SH-SY5Y (cell line): ENCODE measurements at regions not wholly inside any gene's neighbourhood (a gene's known extent, or its start where the extent isn't known, plus 50 kb on each side); places are given as distances from the start of the nearest gene placed in this dataset.

Experiments used
- GATA2 ChIP-seq: IDR thresholded peaks from 2 replicates; pipeline ENCODE4 v1.6.1; 2011; ENCODE audit warnings: mild to moderate bottlenecking, low read depth, low read length
- GATA3 ChIP-seq: IDR thresholded peaks from 2 replicates; pipeline ENCODE4 v1.6.1; 2011; ENCODE audit warnings: low read depth, mild to moderate bottlenecking, low read length, moderate library complexity

- TF ChIP-seq GATA2, result no peak
- TF ChIP-seq GATA3, result no peak
These were observed 214.8 kb upstream of the RAB6C start for GRCh38 chr2:129764376-129765325.

- no peak for TF ChIP-seq GATA2
- no peak for TF ChIP-seq GATA3
These were observed 214.2 kb upstream of the RAB6C start for GRCh38 chr2:129765326-129765677.

GRCh38 chr2:129765678-129766351, 213.7 kb upstream of the RAB6C start:
- TF ChIP-seq GATA3 (no peak), GATA2 (no peak)

DNA sequence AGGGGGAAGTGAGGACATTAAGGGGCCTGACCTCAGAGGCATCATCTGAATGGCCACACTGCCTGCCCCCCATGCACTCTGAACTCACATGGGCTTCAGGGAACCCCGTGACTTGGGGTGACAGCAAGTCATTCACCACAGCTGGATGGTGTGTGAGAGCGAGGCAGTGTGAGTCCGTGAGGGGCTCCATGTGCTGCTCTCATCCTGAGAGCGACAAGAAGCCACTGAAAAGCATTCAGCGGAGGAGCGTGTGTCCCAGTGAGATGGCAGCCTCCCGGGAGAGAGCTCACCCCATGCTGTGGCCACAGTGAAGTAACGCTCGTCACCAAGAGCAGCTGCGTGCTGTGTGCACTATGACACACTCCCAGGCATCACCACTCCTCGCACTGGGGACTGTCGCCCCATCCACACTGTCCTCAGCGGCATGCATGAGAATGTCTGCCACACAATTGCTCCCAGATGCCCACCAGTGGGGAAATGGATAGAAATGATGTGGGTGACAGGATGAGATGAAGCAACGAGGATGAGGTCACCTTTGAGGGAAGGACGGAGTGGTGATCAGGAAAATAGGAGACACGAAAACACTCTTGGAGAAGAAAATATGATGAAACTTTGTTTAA, 213.0 kb upstream of the RAB6C start:
- TF ChIP-seq GATA3, result no peak
- no peak for TF ChIP-seq GATA2

DNA sequence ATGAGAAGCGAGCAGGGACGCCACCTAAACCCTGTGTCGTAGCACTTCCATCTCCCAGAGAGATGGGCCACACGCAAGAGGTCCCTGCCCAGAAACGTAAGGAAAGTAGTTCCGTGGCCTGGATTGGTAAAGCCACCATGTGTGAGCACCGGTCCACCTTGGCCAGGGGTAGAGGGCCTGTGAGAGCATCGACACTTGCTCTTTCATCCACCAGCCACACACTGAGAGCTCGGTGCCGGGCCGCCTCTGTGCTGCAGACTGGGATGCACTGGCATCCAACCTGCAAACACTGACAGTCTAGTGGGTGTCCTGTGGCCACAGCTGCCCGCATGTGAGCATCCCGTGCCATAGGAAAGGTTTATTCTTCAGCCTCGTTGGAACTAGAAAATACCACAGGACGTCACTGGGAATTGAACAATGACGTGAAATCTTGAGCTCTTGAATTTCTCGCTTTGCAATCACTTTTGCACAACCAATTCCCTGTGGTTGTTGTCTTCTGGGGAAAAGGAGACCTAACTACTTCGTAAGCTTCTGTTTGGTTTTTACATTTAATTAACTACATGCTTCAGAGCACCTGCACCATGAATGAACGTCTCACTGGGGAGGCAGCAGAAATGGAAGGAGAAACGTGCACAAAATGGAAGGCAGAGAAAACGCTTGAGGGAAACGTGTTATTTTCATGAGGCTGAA, 212.0 kb upstream of the RAB6C start:
- TF ChIP-seq GATA2 (no peak), GATA3 (no peak)

DNA sequence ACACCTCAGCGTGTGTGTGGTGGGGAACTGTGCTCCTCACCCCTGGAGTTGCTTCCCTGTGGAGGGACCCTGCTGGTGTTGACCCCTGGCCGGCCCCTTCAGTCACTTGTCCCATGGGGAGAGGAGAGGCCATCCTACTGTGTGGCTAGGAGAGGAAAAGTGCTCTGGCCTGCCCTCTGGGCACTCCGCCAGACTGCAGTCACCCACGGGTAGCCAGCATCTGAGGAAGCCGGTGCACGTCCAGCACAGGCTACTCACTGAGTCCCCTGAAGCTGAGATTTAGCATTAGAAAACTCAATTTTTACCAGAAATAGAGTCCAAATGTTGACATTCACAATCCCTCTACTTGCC, 211.5 kb upstream of the RAB6C start:
- TF ChIP-seq GATA2, result no peak
- no peak for TF ChIP-seq GATA3

DNA sequence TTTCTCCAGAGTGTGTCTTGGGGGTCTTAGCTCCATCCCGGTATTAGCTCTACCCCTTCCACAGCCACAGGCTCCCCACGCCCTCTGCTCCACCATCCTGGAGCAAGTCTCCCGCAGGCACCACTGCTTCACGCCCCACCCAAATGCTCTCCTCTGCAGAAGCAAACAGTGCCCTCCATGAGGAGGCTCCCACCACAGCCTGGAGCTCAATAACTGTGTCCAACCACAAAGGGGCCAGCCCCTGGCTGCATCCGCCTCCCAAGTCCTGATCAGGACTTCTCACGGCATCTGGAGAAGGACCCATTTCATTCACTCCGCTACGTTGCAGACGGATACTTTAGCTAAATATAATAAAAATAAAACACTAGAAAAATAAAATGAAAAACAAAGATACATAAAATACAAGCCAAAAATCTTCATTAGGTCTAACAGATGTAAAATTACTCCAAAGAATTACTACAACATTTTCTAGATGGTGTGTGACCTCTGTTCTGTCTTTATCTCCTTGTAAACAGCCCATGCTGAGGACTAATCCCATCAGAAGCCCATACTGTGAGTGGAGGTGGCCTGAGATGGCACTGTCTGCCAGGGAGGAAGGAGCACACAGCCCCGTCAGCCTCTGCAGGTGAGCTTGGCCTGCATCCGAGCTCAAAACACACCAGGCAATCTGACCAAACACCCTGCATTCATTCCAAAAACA, 210.8 kb upstream of the RAB6C start:
- TF ChIP-seq GATA2 (no peak), GATA3 (no peak)

DNA sequence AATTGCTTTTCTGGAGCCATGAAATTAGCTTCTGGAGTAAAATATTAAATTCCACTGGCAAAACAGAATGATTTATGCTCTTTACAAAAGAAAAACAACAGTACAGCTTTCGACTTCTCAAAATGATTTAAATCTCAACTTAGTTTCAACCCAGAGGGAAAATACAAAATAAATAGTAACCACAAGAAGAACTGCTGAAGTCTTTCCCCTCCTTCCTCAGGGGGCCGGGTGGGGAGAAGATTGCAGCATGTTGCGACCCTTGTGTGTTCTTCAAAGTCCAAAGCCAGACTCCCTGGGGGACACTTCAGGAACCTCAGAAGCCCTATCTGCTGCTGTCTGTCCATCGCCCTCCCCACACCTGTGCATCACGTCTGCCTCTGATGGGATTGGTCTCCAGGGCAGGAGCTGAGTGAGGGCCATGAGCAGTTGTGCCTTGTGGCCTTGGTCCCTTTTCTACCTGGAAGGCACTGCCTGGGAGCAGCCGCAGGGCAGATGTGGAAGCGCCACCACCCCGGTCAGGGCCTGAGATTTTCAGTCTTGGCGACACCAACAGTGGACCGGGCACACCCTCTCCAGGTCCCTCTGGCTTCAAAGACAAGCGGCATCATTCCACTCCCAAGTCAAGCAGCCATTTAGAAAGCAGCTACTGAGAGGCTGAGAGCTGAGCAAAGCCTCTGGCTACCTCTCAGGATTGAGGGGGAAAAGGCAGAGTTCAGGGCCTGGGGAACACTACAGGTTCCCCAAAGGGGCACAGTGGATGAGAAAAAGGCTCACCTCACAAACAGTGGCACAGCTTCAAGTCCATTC, 210.1 kb upstream of the RAB6C start:
- no peak for TF ChIP-seq GATA2
- TF ChIP-seq GATA3, result no peak

GRCh38 chr2:129771418-129772189, 207.9 kb upstream of the RAB6C start:
- no peak for TF ChIP-seq GATA2
- TF ChIP-seq GATA3, result no peak

- no peak for TF ChIP-seq GATA3
- TF ChIP-seq GATA2, result no peak
These were observed 207.3 kb upstream of the RAB6C start for GRCh38 chr2:129772190-129772579.

- TF ChIP-seq GATA3, result no peak
- TF ChIP-seq GATA2, result no peak
These were observed 203.4 kb upstream of the RAB6C start for GRCh38 chr2:129775952-129776653.

DNA sequence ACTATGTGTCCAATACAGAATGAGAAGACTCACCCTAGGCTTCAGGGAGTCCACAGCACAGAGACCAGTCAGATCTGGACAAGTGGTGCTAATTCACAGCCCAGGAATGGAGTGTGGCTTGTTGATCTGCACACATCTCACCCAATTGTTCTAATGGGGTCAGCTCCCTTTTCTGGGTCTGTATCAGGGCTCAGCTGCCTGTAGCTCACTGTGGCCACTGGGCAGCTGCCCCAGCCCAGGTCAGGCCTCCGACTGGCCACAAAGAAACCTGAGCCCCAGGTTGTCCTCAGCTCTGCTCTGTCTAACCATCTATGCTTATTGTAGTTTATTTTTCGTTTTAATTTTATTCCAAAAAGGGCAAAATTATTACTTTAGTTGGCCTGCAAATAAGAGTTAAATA, 202.3 kb upstream of the RAB6C start:
- TF ChIP-seq GATA2 (no peak), GATA3 (no peak)
